ENCODE measurements at regions not wholly inside any gene's neighbourhood (a gene's known extent, or its start where the extent isn't known, plus 50 kb on each side); places are given as distances from the start of the nearest gene placed in this dataset.

GRCh38 chr9:121599872-121600585 is 51.4 kb upstream of the DAB2IP start:
- WGBS (ENCODE audit: insufficient coverage) = 17% methylated on average over 10 of the region's 25 CpGs
- H3K27me3 ChIP-seq (ENCODE audit: control insufficient read depth, insufficient read depth, low read length) = peaks cover 27% of the 10 kb centered on the region
- peaks cover 39% of the 10 kb centered on the region for H3K4me1 ChIP-seq (ENCODE audit: control insufficient read depth, insufficient read depth, low read length)
- DNase-seq (ENCODE audit: low read depth in 4 of 6, low spot score in 6 of 6) = no peak
- H3K27ac ChIP-seq (ENCODE audit: low read depth, low read length) = no peak overlapping the region
- peaks cover 6% of the 10 kb centered on the region for H3K9me3 ChIP-seq (ENCODE audit: control insufficient read depth, insufficient read depth, low read length)
- peak overlapping the region; percentile 54 for H3K4me3 ChIP-seq (ENCODE audit: low read depth, low read length)
- no peaks in the 10 kb centered on the region for H3K36me3 ChIP-seq (ENCODE audit: control insufficient read depth, insufficient read depth, low read length)

- 83% methylated on average over 1 of the region's 3 CpGs for WGBS (ENCODE audit: insufficient coverage)
- peaks cover 41% of the 10 kb centered on the region for H3K4me1 ChIP-seq (ENCODE audit: control insufficient read depth, insufficient read depth, low read length)
- H3K27ac ChIP-seq (ENCODE audit: low read depth, low read length) = no peak overlapping the region
- no peaks in the 10 kb centered on the region for H3K36me3 ChIP-seq (ENCODE audit: control insufficient read depth, insufficient read depth, low read length)
- no peak overlapping the region for H3K4me3 ChIP-seq (ENCODE audit: low read depth, low read length)
- H3K27me3 ChIP-seq (ENCODE audit: control insufficient read depth, insufficient read depth, low read length) = peaks cover 27% of the 10 kb centered on the region
- H3K9me3 ChIP-seq (ENCODE audit: control insufficient read depth, insufficient read depth, low read length) = peaks cover 6% of the 10 kb centered on the region
- no peak for DNase-seq (ENCODE audit: low read depth in 4 of 6, low spot score in 6 of 6)
Observed at GRCh38 chr9:121601194-121601593, 50.2 kb upstream of the DAB2IP start.

Data from spinal cord (tissue), 9 donors.